Activated CD4-positive, alpha-beta T cell treated with anti-CD3 and anti-CD28 coated beads, Interleukin-2, amount 50 U/mL, for 4 hours (primary cell): ENCODE measurements at regions not wholly inside any gene's neighbourhood (a gene's known extent, or its start where the extent isn't known, plus 50 kb on each side); places are given as distances from the start of the nearest gene placed in this dataset.

Experiments used
- DNase-seq, 2 experiments: peaks; one replicate each; pipeline ENCODE4 v3.0.0-alpha.2; 2020

- DNase-seq, result no peak
Observed at GRCh38 chr11:134638796-134639430, 226.9 kb upstream of the B3GAT1 start.

DNA sequence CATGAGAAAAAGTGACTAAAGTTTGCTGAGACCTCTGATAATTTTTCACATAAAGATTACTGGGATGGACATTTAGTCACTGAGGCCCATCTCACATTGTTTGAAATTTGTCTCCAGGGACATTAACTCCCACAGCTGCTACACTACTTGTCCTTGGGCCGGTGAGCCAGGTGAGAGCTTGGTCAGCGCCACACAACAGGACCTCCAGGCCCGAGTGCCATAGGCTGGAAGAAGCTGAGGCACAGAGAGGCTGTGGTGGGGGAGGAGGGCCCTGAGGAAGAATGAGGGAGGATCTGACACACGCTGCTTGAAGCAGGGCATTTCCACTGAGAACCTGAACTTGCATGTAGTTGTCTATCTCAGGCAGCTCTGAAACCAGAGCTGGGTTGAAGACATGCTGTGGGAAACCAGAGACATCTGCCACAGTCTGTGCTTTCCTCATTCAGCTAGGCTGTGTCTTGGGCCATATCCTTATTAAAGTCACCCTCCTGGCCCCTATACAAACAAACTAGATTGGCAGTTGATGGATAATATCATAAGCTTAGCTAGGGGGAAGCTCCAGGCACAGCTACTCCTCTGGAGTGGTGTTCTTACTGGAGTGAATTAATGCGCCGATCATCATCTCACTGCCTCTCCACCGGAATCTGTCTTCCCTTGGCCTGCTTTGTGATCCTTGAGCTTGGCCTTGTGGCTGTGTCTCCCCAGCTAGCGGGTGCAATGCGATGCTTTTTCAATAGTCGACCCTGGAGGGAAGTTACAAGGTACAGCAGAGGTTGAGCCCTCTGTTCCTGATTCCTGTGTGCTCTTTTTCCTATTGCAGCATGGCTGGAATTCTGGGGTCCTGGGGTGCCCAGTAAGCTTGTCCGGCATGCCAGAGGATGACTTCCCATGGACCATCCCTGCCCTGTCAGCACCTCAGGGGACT lies 225.3 kb upstream of the B3GAT1 start:
- no peak for DNase-seq

DNA sequence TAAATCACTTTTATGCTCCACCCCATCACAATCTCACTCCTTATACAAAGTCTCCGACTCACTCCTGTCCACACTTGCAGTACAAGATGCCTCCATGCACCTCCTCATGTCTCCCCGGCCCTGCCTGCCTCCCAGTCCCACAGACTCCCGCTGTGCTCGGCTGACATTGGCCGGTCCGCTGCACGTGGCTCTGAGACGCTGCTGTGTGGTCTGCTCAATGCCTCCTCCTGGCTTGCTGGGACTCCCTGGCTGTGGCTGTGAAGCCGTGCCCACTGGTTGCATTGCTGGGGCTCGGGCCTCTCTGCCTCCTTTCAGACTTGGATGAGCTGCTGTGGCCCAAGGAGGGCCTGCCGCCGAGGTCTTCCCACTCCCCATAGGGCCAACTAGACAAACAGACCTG lies 224.0 kb upstream of the B3GAT1 start:
- no peak for DNase-seq

- DNase-seq, result no peak
Observed at GRCh38 chr11:134634897-134635831, 223.1 kb upstream of the B3GAT1 start.

DNA sequence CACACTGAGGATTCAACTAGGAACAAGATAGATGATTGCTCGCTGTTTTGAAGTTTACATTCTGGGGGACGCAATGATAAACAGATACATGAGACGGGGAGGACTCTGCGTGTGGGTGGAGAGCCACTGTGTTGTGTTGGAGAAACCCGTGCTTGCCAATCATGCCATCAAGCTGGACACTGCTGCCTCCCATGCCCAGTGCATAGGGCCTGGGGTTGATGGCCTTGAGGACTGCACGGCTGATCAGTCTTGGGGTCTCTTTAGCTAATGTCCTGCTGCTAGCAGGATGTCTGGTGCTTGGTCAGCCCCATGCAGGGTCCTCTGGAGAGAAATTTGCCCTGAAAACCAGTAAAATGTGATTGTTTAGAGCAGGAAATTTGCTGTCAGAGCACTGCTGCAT lies 221.2 kb upstream of the B3GAT1 start:
- no peak for DNase-seq

DNA sequence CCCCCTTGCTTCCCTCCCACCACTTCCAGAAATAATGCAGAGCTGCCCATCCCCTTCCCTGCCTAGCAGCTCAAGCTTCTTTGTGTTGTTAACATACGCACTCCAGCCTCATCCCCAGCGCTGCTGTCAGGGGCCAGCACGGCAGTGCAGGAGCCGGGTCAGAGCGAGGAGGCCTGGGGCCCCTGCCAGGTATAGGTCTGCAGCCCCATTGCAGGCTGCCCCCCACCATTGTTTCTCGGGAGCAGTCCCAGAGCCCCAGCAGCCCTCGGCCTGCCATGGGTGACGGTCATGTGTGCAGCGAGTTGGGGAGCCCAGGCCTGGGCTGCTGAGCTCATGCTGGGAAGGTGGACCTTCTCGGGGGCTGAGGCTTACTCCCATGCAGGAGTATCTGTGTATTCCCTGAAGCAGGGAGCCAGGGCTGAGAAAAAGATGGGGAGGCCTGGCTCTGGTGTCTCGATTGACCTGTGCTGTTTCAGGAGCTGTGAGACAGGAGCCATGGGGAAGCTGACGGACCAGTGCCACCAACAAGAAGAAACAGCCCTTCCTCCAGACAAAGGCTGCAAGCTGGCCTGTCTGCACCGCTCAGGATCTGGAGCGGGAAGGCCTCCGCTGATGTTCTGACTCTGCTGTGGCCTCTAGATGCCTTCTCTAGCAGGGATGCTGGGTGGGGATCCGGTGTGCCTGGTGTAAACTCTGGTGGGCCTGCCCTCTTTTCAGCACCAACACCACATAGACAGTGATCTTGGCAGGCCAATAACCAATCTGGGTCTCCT lies 220.5 kb upstream of the B3GAT1 start:
- DNase-seq, result no peak

DNA sequence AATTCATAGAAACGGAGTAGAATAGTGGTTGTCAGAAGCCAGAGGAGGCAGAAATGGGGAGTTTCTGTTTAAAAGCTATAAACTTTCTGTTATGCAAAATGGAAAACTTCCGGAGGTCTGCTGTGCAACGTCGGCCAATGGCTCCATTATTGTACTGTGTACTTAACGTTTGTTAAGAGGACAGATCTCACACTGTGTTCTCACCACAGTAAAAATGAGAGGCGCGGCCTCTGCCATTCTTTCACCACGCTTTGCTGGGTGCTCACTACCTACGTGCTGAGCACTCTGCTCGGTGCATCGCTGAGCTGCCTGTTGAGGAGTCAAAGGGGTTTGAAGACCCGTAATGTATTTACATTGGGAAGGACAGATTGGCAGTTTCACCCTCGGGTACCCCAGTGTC lies 218.8 kb upstream of the B3GAT1 start:
- DNase-seq, result no peak

- DNase-seq, result no peak
Observed at GRCh38 chr11:134628426-134628825, 216.4 kb upstream of the B3GAT1 start.

DNA sequence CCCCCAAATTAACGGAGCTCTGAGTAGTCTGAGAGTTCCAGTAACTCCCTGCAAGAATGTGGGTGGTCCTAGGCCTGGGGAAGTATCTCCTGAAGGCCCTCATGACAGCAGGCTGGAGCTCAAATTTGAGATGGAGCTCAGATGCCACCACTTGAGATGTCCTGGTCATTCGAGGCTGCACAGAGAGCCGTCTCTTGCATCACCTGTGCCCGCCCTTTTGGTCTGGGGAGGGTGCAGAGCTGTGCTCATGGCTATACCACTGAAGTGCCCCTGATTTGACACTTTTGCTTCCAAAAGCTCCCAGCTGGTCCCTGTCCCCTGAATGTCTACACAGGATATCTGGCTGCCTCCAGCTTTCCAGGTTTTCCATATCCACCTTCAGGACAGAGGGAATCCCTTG lies 214.0 kb upstream of the B3GAT1 start:
- DNase-seq, result no peak

DNA sequence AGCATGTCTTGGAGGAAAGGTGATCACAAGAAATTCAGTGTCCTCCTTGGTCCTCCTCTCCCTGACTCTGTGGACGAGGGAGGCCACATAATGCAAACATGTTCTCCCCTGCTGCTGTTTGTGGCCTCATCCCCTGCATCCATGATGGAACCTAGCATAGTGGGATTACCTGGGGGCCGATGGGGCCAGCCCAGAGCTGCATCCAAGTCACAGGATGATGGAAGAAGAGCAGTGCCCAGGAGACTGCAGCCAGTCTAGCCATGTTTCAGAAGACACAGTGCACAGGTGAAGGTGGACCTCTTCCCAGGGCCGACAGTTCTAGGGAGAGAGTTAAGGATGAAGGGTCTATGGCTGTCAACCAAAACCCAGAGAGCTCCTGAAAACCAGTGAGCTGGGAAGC lies 213.6 kb upstream of the B3GAT1 start:
- DNase-seq, result no peak

GRCh38 chr11:134625151-134625550 lies 213.1 kb upstream of the B3GAT1 start:
- no peak for DNase-seq

GRCh38 chr11:134624166-134624920 lies 212.3 kb upstream of the B3GAT1 start:
- no peak for DNase-seq

DNA sequence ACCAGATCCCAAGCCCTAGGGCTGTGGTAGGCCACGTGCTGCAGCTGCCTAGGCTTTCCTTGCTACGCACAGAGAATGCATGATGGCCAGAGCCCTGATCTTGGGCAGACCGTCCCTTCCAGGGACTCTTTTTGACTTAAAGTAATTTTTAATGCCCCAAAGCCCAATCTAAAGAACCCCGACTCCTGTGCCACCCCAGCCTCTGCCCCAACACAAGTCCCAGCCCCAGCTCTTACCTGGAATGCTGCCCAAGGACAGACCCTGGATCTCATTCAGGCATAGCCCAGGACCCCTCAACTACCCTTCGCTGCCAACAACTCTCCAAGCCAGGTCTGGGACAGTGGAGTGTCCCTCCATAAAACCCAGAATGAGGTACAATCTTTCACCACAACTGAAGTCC lies 211.7 kb upstream of the B3GAT1 start:
- no peak for DNase-seq

DNA sequence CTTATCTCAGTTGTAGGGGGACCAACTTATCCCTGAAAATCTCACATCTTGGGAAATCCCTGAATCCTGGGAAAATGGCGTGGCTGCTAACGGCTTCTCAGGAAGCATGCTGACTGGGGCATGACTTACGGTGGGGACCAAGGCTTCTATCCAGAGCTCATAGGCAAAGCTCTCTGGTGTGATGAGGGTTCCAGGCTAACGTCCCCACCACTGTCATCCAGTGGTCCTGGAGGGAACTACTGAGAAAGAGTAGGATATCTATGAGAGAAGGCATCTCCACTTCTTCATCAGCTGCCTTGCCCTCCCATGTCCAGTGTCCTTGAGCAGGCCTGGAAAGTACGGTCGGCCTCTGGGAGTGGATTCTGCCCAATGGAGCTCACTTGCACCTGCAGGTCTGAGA lies 210.4 kb upstream of the B3GAT1 start:
- no peak for DNase-seq

DNA sequence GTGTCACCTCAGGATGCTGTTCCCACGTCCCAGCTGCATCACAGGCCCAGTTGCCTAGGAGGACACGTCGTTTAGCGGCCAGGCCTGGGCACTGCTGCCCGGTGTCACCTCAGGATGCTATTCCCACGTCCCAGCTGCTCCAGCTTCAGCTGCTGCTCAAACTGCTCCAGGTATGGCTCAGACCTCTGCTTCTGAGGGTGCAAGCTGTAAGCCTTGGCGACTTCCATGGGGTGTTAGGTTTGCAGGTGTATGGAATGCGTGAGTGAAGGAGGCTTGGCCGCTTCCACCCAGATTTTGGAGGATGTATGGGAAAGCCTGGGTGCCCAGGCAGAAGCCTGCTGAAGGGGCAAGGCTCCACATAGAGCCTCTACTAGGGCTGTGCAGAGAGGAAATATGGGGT lies 205.3 kb upstream of the B3GAT1 start:
- DNase-seq, result no peak

GRCh38 chr11:134616038-134616437 lies 204.0 kb upstream of the B3GAT1 start:
- DNase-seq, result no peak

- no peak for DNase-seq
Observed at GRCh38 chr11:134615041-134615615, 203.1 kb upstream of the B3GAT1 start.

DNA sequence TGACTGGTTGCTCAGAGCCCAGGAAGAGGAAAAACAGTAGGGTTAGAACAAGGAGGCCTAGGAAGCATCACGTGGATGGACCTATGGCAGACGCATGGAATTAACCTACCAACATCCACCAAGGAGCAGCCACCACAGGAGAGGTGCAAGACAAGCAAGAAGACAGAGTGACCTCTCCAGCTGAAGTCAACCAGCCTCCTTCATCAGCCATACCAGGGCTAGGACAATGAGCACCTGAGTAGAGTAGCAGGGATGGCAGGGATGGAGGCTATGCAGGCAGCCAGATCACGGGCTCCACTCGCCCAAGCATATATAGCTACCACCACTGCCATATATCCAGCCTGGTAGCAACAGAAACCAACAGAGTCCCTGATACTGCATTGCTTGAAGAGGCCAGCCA lies 202.1 kb upstream of the B3GAT1 start:
- DNase-seq, result no peak

GRCh38 chr11:134613646-134614045 lies 201.6 kb upstream of the B3GAT1 start:
- DNase-seq, result no peak

DNA sequence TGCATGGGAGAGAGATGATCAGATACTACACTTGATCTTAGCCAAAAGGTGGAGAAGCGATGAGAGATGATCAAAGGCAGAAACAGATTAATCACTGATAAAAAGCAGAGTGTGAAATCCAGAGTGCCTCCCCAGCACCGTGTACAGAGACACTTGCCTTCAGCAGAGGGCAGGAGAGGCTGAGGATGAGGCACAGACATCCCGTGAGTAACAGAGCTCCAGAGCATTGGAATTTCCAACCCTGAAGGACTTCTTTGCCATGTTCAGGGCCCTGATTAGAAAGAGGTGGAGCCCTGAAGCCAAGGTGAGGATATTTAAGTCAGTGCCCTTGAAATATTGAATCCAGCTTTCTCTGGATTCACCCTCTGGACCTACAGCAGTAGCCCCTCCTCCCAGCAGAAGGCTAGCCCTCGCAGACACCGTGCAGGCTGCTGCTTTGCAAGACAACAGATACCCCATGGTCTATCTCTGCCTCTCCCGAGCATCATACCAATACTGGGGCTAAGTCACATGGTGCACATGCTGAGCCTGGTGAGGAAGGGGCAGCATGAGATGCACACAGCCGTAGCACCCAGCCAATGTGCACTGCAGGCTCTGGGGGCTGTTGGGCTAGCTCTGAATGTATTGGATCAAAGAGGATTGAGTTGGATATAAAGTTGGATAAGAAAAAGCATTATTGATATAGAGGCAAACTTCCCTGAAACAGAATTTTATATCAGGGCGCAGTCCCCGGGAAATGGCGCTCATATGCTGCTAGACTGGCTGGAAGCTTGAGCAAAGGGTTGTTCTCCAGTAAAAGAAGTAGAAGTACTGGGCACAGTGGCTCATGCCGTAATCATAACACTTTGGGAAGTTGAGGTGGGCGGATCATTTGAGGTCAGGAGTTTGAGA lies 200.3 kb upstream of the B3GAT1 start:
- DNase-seq, result no peak
